ENCODE measurements at regions not wholly inside any gene's neighbourhood (a gene's known extent, or its start where the extent isn't known, plus 50 kb on each side); places are given as distances from the start of the nearest gene placed in this dataset.
A peak's percentile ranks its signal among the peaks of the same experiment; 100 is the strongest.

DNA sequence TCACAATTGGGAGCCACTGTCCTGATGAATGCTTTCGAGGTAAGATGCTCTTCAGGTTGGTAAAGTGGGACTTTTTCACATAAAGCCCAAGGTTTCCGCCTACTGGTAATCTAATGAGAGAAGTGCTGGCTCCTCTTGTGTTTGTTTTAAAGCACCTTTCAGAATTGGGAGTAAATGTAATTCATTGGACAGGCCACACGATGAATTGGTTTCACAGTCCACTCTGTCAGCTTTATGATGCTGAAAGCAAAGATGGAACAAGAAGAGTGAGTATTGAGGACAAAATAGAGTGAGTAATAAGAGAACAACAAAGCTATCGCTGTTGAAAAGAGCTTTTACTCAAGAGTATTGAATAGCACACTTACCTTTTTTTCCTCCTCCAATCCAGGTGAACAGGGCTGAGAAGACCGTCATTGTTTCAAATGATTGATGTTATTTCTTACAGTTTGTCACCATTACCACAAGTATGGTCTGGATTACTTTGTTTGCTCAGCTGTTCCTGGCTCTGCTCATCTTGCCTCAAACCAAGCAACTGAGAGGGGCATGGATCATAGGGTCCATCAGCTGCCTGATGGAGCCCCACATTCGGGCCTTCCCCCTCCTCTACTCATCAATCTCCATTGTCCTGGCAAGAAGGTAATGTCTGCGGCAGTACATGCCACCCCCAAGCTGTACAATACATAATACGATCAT, 136.1 kb upstream of the CNTN4 start:
- DNase-seq = peak; percentile 61

GRCh38 chr3:1963896-1964295, 134.8 kb upstream of the CNTN4 start:
- DNase-seq = no peak

- DNase-seq = no peak
Observed at GRCh38 chr3:1967525-1967924, 131.1 kb upstream of the CNTN4 start.

GRCh38 chr3:1969281-1969680, 129.4 kb upstream of the CNTN4 start:
- DNase-seq = no peak

DNA sequence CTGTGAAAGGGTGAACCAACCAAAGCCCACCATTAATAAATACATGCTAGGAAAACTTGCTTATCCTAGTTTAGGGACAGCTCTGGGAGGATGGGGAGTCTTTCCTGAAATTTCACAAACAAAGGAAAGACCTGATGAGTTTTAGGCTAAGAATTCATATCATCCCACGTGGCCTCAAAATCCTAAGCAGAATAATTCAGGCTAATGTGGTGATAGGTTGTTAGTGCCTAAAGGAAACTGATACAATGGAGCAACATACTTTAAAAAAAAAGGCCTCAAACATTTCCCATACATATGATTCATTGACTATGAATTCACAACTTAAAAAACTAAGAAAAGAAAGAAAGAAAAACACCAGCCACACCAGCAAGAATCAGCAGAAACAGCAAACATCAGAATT, 126.9 kb upstream of the CNTN4 start:
- DNase-seq = no peak

DNA sequence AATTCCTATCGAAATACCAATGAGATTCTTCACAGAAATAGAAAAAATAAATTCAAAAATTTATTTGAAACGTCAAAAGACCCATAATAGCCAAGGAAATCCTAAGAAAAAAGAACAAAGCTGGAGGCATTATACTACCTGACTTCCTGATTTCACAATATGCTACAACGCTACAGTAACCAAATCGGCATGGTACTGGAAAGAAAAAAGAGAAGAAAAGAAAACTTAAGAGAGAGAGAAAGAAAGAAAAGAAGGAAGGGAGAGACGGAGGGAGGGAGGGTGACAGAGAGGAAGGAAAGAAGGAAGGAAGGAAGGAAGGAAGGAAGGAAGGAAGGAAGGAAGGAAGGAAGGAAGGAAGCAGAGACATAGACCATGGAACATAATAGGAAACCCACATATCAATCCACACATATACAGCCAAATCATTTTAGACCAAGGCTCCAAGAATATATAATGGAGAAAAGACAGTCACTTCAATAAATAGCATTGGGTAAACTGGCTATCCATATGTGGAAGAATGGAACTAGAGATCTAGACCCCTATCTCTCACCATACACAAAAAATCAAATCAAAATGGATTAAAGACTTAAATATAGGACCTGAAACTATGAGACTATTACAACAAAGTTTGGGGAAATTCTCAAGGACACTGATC, 118.6 kb upstream of the CNTN4 start:
- DNase-seq = no peak

- no peak for DNase-seq
Observed at GRCh38 chr3:1987980-1988379, 110.7 kb upstream of the CNTN4 start.

DNA sequence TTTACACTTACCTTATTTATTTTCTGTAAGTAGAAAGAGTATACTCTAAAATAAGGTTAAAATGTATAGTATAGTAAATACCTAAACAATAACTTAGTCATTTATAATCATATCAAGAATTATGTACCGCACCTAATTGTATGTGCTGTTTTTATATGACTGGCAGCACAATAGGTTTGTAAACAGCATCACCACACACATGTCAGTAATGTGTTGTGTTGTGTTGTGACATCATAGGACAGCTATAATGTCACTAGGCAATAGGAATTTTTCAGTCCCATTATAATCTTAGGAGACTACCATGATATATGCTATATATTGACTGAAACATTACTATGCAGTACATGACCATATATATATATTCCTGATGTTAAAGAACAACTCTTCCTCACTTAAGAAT, 99.9 kb upstream of the CNTN4 start:
- DNase-seq = no peak

- no peak for DNase-seq
Observed at GRCh38 chr3:2001306-2002108, 97.2 kb upstream of the CNTN4 start.

- DNase-seq = no peak
Observed at GRCh38 chr3:2023959-2024358, 74.7 kb upstream of the CNTN4 start.

GRCh38 chr3:2024713-2025112, 74.0 kb upstream of the CNTN4 start:
- DNase-seq = no peak

DNA sequence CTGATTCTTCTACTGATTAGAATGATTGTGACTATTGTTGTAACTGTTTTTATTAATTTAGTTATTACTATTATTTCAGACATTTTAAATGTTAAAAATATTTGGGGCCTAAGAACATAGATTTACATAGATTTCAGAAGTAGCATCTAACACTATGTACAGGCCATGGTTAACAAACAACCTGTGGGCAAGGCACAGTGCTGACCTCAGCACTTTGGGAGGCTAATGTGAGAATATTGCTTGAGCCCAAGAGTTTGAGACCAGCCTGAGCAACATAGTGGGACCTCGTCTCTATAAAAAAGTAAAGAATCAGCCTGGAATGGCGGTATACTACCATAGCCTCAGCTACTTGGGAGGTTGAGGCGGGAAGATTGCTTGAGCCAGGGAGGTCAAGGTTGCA, 69.1 kb upstream of the CNTN4 start:
- DNase-seq = no peak

GRCh38 chr3:2036076-2036475, 62.6 kb upstream of the CNTN4 start:
- DNase-seq = no peak

DNA sequence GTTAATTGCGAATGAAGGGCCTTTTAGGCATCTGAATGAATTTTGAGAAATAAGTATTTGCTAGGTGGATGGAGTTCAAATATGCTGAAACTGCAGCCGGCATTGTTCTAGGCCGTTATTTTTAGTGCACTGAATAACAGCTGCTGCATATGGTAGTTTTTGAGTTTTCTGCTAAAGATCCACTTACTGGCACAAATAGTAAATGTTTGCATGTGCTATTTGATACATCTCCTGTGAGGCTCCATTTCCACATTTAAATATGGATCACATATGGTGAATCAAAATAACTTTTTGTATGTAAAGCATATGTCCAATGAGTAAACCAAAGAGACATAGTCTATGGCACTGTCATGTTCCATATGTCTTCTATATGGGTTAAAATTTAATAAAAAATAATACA, 56.7 kb upstream of the CNTN4 start:
- DNase-seq = no peak

All from NCI-H1436 (cell line).